Mesenchymal stem cell (in vitro differentiated cells and primary cell): ENCODE measurements at regions not wholly inside any gene's neighbourhood (a gene's known extent, or its start where the extent isn't known, plus 50 kb on each side); places are given as distances from the start of the nearest gene placed in this dataset.

Source experiments
- DNase-seq: peaks from one replicate; pipeline ENCODE4 v3.0.0-alpha.2; 2013
- H2AFZ ChIP-seq: one replicate; pipeline ENCODE4 v1.6.1; 2013; ENCODE audit warnings: low read depth, mild to moderate bottlenecking, control low read depth, inconsistent platforms, low read length, moderate library complexity
- H2AK5ac ChIP-seq: 2 replicates; pipeline ENCODE4 v1.6.1; 2013; ENCODE audit warnings: low read length, moderate library complexity, mild to moderate bottlenecking, inconsistent platforms; ENCODE audit not compliant: severe bottlenecking
- H2BK120ac ChIP-seq: one replicate; pipeline ENCODE4 v1.6.1; 2013; ENCODE audit warnings: low read depth, mild to moderate bottlenecking, inconsistent platforms, low read length, moderate library complexity
- H2BK12ac ChIP-seq, 2 experiments: one replicate each; pipeline ENCODE4 v1.6.1; 2013; ENCODE audit warnings: inconsistent platforms in 2 of 2, low read length in 2 of 2, mild to moderate bottlenecking in 2 of 2, moderate library complexity in 2 of 2, control low read depth in 1 of 2
- H2BK15ac ChIP-seq: one replicate; pipeline ENCODE4 v1.6.1; 2013; ENCODE audit warnings: mild to moderate bottlenecking, low read depth, inconsistent platforms; ENCODE audit not compliant: poor library complexity, severe bottlenecking
- H2BK5ac ChIP-seq: 2 replicates; pipeline ENCODE4 v1.6.1; 2013; ENCODE audit warnings: low read depth, mild to moderate bottlenecking, low read length, control low read depth, inconsistent platforms; ENCODE audit not compliant: poor library complexity, severe bottlenecking
- H3K14ac ChIP-seq, 2 experiments: one replicate each; pipeline ENCODE4 v1.6.1; 2013; ENCODE audit warnings: inconsistent platforms in 2 of 2, low read length in 2 of 2, control low read depth in 1 of 2, mild to moderate bottlenecking in 1 of 2, moderate library complexity in 1 of 2
- H3K18ac ChIP-seq, 2 experiments: one replicate each; pipeline ENCODE4 v1.6.1; 2013; ENCODE audit warnings: inconsistent platforms in 2 of 2, low read length in 2 of 2, control low read depth in 1 of 2, low read depth in 1 of 2, mild to moderate bottlenecking in 1 of 2
- H3K23ac ChIP-seq, 2 experiments: one replicate each; pipeline ENCODE4 v1.6.1; 2013; ENCODE audit warnings: inconsistent platforms in 2 of 2, low read length in 2 of 2, mild to moderate bottlenecking in 2 of 2, moderate library complexity in 2 of 2, control low read depth in 1 of 2
- H3K27ac ChIP-seq: 2 replicates; pipeline ENCODE4 v1.5.1; 2013; ENCODE audit warnings: mild to moderate bottlenecking, moderate library complexity, low read length, control low read depth, inconsistent platforms; ENCODE audit not compliant: poor library complexity, severe bottlenecking
- H3K27me3 ChIP-seq, 2 experiments: 2 replicates each; pipeline versions ENCODE4 v1.6.1 to v1.7.0; 2013; ENCODE audit warnings: low read length in 2 of 2, mild to moderate bottlenecking in 2 of 2, moderate library complexity in 2 of 2, control low read depth in 1 of 2, inconsistent platforms in 1 of 2; ENCODE audit not compliant: control insufficient read depth in 1 of 2, insufficient read depth in 1 of 2
- H3K36me3 ChIP-seq, 2 experiments: 2 replicates each; pipeline versions ENCODE4 v1.6.1 to v1.7.0; 2013; ENCODE audit warnings: low read length in 2 of 2, control low read depth in 1 of 2, inconsistent platforms in 1 of 2, low read depth in 1 of 2, mild to moderate bottlenecking in 1 of 2; ENCODE audit not compliant: insufficient read depth in 2 of 2, control insufficient read depth in 1 of 2
- H3K4ac ChIP-seq, 2 experiments: one replicate each; pipeline ENCODE4 v1.6.1; 2013; ENCODE audit warnings: inconsistent platforms in 2 of 2, low read length in 2 of 2, mild to moderate bottlenecking in 2 of 2, moderate library complexity in 2 of 2, control low read depth in 1 of 2, low read depth in 1 of 2
- H3K4me1 ChIP-seq: 2 replicates; pipeline ENCODE4 v1.6.1; 2013; ENCODE audit warnings: low read depth, low read length, control low read depth; ENCODE audit not compliant: control insufficient read depth, insufficient read depth
- H3K4me2 ChIP-seq: 2 replicates; pipeline ENCODE4 v1.6.1; 2013; ENCODE audit warnings: low read length, mild to moderate bottlenecking, inconsistent platforms; ENCODE audit not compliant: poor library complexity, severe bottlenecking
- H3K4me3 ChIP-seq, 2 experiments: 2 replicates each; pipeline versions ENCODE4 v1.5.1 to v1.7.0; 2013; ENCODE audit warnings: low read length in 2 of 2, mild to moderate bottlenecking in 2 of 2, control low read depth in 1 of 2, low read depth in 1 of 2; ENCODE audit not compliant: insufficient read depth in 1 of 2
- H3K79me1 ChIP-seq: replicated peaks from 2 replicates; pipeline ENCODE4 v1.6.1; 2013; ENCODE audit warnings: mild to moderate bottlenecking, control low read depth, low read length, inconsistent platforms; ENCODE audit not compliant: poor library complexity, severe bottlenecking
- H3K9ac ChIP-seq: 2 replicates; pipeline ENCODE4 v1.7.0; 2013; ENCODE audit warnings: mild to moderate bottlenecking, low read length, moderate library complexity
- H3K9me3 ChIP-seq: 2 replicates; pipeline ENCODE4 v1.7.0; 2013; ENCODE audit warnings: mild to moderate bottlenecking, low read length; ENCODE audit not compliant: control insufficient read depth
- H4K8ac ChIP-seq: one replicate; pipeline ENCODE4 v1.6.1; 2013; ENCODE audit warnings: inconsistent platforms, mild to moderate bottlenecking, low read length, moderate library complexity
- H4K91ac ChIP-seq: one replicate; pipeline ENCODE4 v1.6.1; 2013; ENCODE audit warnings: mild to moderate bottlenecking, low read length, inconsistent platforms
- WGBS: methylation state at CpG from one replicate; pipeline ENCODE4 v1.1.7; 2013; ENCODE audit warnings: mixed read lengths; 5-methylcytosine and 5-hydroxymethylcytosine counted together

- H4K91ac ChIP-seq, result no peak overlapping the region
- no peak overlapping the region for H3K18ac ChIP-seq
- H3K27me3 ChIP-seq, result no peaks in the 10 kb centered on the region
- no peaks in the 10 kb centered on the region for H3K36me3 ChIP-seq
- H3K4ac ChIP-seq, result no peak overlapping the region
- no peak overlapping the region for H3K4me3 ChIP-seq
- H2BK5ac ChIP-seq, result no peak overlapping the region
- no CpG with 5 or more reads among the region's 2 CpGs for WGBS
- no peak overlapping the region for H3K4me2 ChIP-seq
- no peak overlapping the region for H2BK120ac ChIP-seq
- no peak overlapping the region for H2BK12ac ChIP-seq
- no peak overlapping the region for H2AFZ ChIP-seq
- no peak overlapping the region for H3K9ac ChIP-seq
- H3K9me3 ChIP-seq, result no peaks in the 10 kb centered on the region
- no peak overlapping the region for H2AK5ac ChIP-seq
- no peak overlapping the region for H3K14ac ChIP-seq
- no peak overlapping the region for H3K23ac ChIP-seq
- H3K4me1 ChIP-seq, result no peaks in the 10 kb centered on the region
- H3K79me1 ChIP-seq, result no peaks in the 10 kb centered on the region
- no peak overlapping the region for H4K8ac ChIP-seq
- H2BK15ac ChIP-seq, result no peak overlapping the region
- no peak overlapping the region for H3K27ac ChIP-seq
- DNase-seq, result no peak
These were observed 148.1 kb downstream of the FZD1 start for GRCh38 chr7:91412298-91412697.

GRCh38 chr7:91414734-91415133 lies 150.5 kb downstream of the FZD1 start:
- Histone ChIP-seq H3K79me1 (no peaks in the 10 kb centered on the region), H3K4me3 (no peak overlapping the region), H2BK15ac (no peak overlapping the region), H3K23ac (no peak overlapping the region), H2AK5ac (no peak overlapping the region), H4K91ac (no peak overlapping the region), H3K4me1 (no peaks in the 10 kb centered on the region), H2BK12ac (no peak overlapping the region), H3K27ac (no peak overlapping the region), H3K18ac (no peak overlapping the region), H3K36me3 (no peaks in the 10 kb centered on the region), H3K14ac (no peak overlapping the region), H3K4ac (no peak overlapping the region), H3K27me3 (no peaks in the 10 kb centered on the region), H3K9me3 (no peaks in the 10 kb centered on the region), H2BK120ac (no peak overlapping the region), H3K4me2 (no peak overlapping the region), H2BK5ac (no peak overlapping the region), H2AFZ (no peak overlapping the region), H4K8ac (no peak overlapping the region), H3K9ac (no peak overlapping the region)
- 65% methylated on average over 2 of the region's 2 CpGs for WGBS
- no peak for DNase-seq

DNA sequence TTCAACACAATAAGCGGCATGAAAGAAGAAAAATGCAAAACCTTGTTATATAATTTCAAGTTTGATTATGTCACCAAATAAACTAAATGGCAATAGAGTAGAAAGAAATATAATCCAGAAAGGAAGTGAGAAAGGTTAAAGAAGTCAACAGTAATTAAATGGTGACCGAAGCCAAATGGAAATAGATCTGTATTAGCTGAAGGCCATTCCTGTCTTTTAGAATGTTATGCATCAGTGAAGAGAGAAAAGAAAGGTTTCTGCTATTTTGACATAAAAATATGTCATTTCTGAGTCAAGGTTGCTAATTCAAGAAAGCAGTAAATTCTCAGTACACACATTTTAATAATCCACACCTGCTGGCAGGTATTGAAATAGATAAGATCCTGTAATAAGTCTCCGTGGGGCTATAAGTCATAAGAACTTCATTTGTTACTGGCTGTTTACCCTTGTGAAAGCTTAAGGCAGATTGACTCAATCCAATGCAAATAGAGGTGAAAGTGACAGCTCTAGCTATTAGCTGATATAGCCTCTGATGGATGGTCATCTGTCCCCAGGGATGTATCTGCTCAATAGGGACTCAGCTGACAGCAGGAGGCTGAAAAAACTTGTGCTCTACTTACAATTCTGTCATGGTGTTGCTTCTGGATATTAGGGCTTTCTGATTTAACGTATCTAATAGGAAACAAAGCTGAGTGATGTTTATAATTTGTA lies 152.1 kb downstream of the FZD1 start:
- Histone ChIP-seq H2BK120ac (no peak overlapping the region), H2BK5ac (no peak overlapping the region), H2AFZ (no peak overlapping the region), H3K4ac (no peak overlapping the region), H3K79me1 (no peaks in the 10 kb centered on the region), H3K4me3 (no peak overlapping the region), H3K27ac (no peak overlapping the region), H3K36me3 (no peaks in the 10 kb centered on the region), H4K8ac (no peak overlapping the region), H2BK15ac (no peak overlapping the region), H3K9ac (no peak overlapping the region), H4K91ac (no peak overlapping the region), H3K23ac (no peak overlapping the region), H3K9me3 (no peaks in the 10 kb centered on the region), H3K27me3 (no peaks in the 10 kb centered on the region), H3K14ac (no peak overlapping the region), H2BK12ac (no peak overlapping the region), H3K4me1 (no peaks in the 10 kb centered on the region), H3K18ac (no peak overlapping the region), H3K4me2 (no peak overlapping the region), H2AK5ac (no peak overlapping the region)
- 67% methylated on average over 2 of the region's 4 CpGs for WGBS
- no peak for DNase-seq

DNA sequence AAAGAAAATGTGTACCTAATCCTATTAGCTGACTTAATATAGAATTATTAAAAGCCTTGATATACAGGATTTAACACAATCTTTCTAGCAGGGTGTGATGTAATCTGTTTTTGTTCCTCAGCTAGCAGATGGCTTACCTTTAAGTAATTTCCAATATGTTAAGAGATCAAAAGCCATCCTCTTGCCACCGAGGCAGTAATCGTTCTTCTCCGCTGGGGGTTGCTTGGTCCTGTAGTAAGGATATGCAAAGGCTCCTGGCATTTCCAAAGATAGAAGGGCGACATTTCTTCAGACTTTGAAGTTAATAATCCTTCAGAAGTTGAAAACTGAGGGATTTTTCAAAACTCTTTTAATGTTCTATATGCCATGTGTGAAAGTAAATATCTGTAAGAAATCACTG lies 156.4 kb downstream of the FZD1 start:
- Histone ChIP-seq H2BK12ac (no peak overlapping the region), H3K23ac (no peak overlapping the region), H3K14ac (no peak overlapping the region), H3K4ac (no peak overlapping the region), H2BK120ac (no peak overlapping the region), H2BK15ac (no peak overlapping the region), H3K27me3 (no peaks in the 10 kb centered on the region), H3K4me2 (no peak overlapping the region), H2BK5ac (no peak overlapping the region), H3K9me3 (no peaks in the 10 kb centered on the region), H3K27ac (no peak overlapping the region), H4K91ac (no peak overlapping the region), H2AK5ac (no peak overlapping the region), H2AFZ (no peak overlapping the region), H3K36me3 (no peaks in the 10 kb centered on the region), H4K8ac (no peak overlapping the region), H3K79me1 (no peaks in the 10 kb centered on the region), H3K4me3 (no peak overlapping the region), H3K9ac (no peak overlapping the region), H3K18ac (no peak overlapping the region), H3K4me1 (no peaks in the 10 kb centered on the region)
- no peak for DNase-seq
- 73% methylated on average over 4 of the region's 4 CpGs for WGBS
